MM.1S (cell line): ENCODE measurements at regions not wholly inside any gene's neighbourhood (a gene's known extent, or its start where the extent isn't known, plus 50 kb on each side); places are given as distances from the start of the nearest gene placed in this dataset.

ENCODE experiments used
- CTCF ChIP-seq: fragments of 300-600 bp; sonication (generic); IDR thresholded peaks from 2 replicates; pipeline ENCODE4 v1.5.1; 2016; ENCODE audit warnings: antibody characterized with exemption, low read length, mixed read lengths
- EZH2 ChIP-seq: fragments of 300-600 bp; sonication (generic); optimal IDR thresholded peaks from 2 replicates; pipeline ENCODE3; 2017; ENCODE audit warnings: low read depth, mild to moderate bottlenecking, antibody characterized with exemption, low read length, mixed read lengths
- EZH2phosphoT487 ChIP-seq: fragments of 300-600 bp; sonication (generic); IDR thresholded peaks from 2 replicates; pipeline ENCODE4 v1.6.1; 2018; ENCODE audit warnings: antibody characterized with exemption, low read length

- TF ChIP-seq CTCF (no peak), EZH2 (no peak), EZH2phosphoT487 (no peak)
Measured at GRCh38 chr14:27721760-27722159, 1044.8 kb upstream of the FOXG1 start.
